BJ (cell line): ENCODE measurements at regions not wholly inside any gene's neighbourhood (a gene's known extent, or its start where the extent isn't known, plus 50 kb on each side); places are given as distances from the start of the nearest gene placed in this dataset.

Experiments
- CTCF ChIA-PET: fragments of 350-600 bp; formaldehyde crosslinking; extraction: SDS; loops from one replicate; lab custom pipeline; 2021; ENCODE audit warnings: antibody characterized with exemption, inconsistent platforms; lab: Yijun Ruan, JAX
- POLR2A ChIA-PET: fragments of 300-600 bp; sonication (Branson Sonifier 250); formaldehyde crosslinking; extraction: SDS; loops from one replicate; lab custom pipeline; 2021; ENCODE audit warnings: antibody characterized with exemption; lab: Charles Lee
- DNase-seq: peaks from one replicate; pipeline ENCODE4 v3.0.0-alpha.2; 2011; ENCODE audit warnings: low read depth
- H3K27me3 ChIP-seq: 2 replicates; pipeline ENCODE4 v1.6.0; 2011; ENCODE audit warnings: low read length; ENCODE audit not compliant: control insufficient read depth, insufficient read depth
- H3K36me3 ChIP-seq: 2 replicates; pipeline ENCODE4 v1.5.1; 2011; ENCODE audit warnings: low read length; ENCODE audit not compliant: control insufficient read depth, insufficient read depth
- H3K4me3 ChIP-seq: 2 replicates; pipeline ENCODE4 v1.5.1; 2011; ENCODE audit warnings: low read depth, mild to moderate bottlenecking, control low read depth, low read length
- TF ChIP-seq, protein P1 (sequence below): IDR thresholded peaks from 2 replicates; pipeline ENCODE4 v1.5.1; 2011; ENCODE audit warnings: low read depth, mild to moderate bottlenecking, control low read depth, inconsistent platforms, low read length, moderate library complexity; ENCODE audit not compliant: insufficient read depth

DNA sequence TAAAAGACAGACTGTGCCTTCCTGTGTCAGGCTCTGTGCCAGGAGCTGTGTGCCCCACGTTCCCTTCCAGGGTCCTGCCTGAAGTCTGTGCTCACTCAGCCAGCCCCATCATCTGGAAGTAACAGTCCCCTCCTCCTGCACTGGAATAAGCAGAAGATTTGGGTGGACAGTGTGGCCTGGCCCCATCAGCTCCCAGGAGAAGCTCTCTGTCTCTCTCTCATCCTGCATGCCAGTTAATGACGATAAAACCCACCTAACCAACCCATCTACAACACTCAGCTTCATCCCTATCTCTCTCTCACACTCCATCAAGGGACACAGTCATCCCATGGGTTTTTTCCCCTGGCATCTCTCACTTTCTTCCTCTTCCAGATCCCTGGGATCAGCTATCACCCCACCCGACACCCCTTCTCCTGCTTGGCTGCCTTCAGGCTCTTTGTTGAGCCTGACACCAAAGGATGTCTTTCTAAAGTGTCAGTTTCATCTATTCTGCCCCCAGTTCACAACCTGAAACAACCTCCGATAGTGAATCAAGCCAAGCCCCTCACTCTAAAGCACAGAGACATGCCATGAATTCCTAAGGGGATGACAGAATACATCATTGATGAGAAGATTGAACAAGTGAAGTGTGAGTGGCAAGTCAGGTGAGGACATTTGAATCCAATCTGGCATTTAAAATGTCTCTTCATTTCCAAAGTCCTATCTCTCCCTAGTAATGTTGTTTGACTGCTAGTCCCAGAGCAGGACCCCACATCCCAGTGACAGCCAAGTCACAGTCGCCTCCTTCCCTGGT lies 91.4 kb upstream of the TOP3B start:
- CTCF ChIA-PET = interaction anchor here (0.8 to 1.2 kb wide), 2 partner anchors 11 to 13 kb away, joined by 3 read pairs; no protein-coding TSS in a partner anchor
- H3K4me3 ChIP-seq = no peak overlapping the region
- DNase-seq = no peak
- TF ChIP-seq, protein P1, sequence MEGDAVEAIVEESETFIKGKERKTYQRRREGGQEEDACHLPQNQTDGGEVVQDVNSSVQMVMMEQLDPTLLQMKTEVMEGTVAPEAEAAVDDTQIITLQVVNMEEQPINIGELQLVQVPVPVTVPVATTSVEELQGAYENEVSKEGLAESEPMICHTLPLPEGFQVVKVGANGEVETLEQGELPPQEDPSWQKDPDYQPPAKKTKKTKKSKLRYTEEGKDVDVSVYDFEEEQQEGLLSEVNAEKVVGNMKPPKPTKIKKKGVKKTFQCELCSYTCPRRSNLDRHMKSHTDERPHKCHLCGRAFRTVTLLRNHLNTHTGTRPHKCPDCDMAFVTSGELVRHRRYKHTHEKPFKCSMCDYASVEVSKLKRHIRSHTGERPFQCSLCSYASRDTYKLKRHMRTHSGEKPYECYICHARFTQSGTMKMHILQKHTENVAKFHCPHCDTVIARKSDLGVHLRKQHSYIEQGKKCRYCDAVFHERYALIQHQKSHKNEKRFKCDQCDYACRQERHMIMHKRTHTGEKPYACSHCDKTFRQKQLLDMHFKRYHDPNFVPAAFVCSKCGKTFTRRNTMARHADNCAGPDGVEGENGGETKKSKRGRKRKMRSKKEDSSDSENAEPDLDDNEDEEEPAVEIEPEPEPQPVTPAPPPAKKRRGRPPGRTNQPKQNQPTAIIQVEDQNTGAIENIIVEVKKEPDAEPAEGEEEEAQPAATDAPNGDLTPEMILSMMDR = no peak
- H3K36me3 ChIP-seq = no peaks in the 10 kb centered on the region
- POLR2A ChIA-PET = no interaction called here
- H3K27me3 ChIP-seq = peaks cover 7% of the 10 kb centered on the region

DNA sequence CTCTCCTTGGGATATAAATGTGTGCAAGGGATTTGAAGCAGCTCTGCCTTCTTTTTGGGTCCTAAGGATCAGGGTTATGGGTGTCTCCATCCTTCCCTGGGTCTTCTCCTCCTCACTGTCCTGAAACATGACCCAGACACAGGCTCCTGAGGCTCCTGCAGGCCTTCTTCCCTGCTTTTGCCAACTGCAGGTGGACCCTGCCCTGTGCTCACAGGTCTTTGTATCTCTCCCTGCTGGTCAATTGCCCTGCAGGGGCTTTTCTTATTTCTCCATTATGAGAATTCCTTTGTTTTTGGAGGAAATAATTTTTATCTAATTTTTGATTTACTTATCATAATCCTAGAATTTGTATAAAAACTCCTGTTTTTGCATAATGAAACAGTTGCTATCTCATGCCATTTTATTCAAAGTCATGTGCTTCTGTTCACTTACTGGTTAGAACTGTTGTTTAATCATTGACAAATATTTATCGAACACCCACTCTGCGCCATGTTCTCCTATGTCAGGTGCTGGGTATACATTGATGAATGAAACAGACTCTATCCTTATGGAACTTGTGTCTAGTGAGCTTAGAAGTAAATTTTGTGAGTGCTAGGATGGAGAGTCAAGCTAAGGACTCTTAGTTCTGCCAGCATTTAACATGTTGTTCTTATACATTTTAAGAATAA lies 89.7 kb upstream of the TOP3B start:
- TF ChIP-seq, protein P1 = no peak
- Histone ChIP-seq H3K4me3 (no peak overlapping the region), H3K36me3 (no peaks in the 10 kb centered on the region), H3K27me3 (peaks cover 7% of the 10 kb centered on the region)
- ChIA-PET POLR2A (no interaction called here), CTCF (interaction anchor here (0.6 to 1.2 kb wide), 3 partner anchors 11 to 123 kb away, joined by 3 to 4 read pairs (median 4); no protein-coding TSS in a partner anchor)
- DNase-seq = no peak

DNA sequence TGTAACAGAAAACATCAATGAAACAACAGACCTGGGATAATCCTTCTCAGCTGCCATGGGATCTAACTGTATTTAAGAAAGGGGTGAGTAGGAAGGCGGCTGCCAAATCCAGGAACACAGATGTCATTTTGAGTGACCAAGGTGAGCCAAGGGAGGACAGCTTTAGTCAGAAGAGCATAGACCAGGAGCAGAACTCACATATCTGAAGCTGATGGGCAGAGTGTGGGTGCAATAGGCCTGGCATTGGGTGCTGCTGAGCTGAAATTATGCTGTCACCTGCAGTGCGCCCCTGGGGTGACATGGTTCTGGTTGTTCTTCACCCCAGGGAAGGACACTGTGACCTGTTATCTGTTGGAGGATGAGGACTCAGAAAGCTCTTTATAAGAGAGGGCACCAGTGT lies 88.9 kb upstream of the TOP3B start:
- ChIA-PET POLR2A (no interaction called here), CTCF (interaction anchor here (1.1 to 1.2 kb wide), 2 partner anchors 10 to 11 kb away, joined by 4 read pairs; no protein-coding TSS in a partner anchor)
- no peak overlapping the region for H3K4me3 ChIP-seq
- DNase-seq = no peak
- peaks cover 8% of the 10 kb centered on the region for H3K27me3 ChIP-seq
- no peaks in the 10 kb centered on the region for H3K36me3 ChIP-seq
- TF ChIP-seq, protein P1 = no peak

DNA sequence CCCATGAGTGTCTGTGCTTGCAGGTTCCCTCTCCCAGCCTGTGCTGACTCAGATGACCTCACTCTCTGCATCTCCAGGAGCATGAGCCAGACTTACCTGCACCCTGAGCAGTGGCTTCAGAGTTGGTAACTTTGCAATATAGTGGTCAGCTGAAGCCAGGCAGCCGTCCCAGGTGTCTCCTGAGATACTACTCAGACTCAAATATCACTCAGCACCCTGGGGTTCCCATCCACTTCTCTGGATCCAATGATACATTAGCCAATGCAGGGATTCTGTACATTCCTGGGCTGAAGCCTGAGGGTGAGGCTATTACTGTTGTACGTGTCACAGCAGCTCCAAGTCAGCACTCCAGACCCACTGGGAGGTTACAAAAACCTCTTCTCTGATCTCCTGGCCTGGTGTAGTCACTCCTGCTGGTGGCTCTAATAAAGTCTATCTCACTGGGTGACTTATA lies 87.8 kb upstream of the TOP3B start:
- POLR2A ChIA-PET = no interaction called here
- Histone ChIP-seq H3K27me3 (peaks cover 8% of the 10 kb centered on the region), H3K36me3 (no peaks in the 10 kb centered on the region), H3K4me3 (no peak overlapping the region)
- TF ChIP-seq, protein P1 = no peak
- no peak for DNase-seq
- CTCF ChIA-PET = interaction anchor here (1.0 kb wide), 1 partner anchor 10 kb away, joined by 4 read pairs; no protein-coding TSS in a partner anchor
